Right forelimb (tissue), 1 donor: ENCODE measurements at regions not wholly inside any gene's neighbourhood (a gene's known extent, or its start where the extent isn't known, plus 50 kb on each side); places are given as distances from the start of the nearest gene placed in this dataset.
"Not testable (repeated sequence)": the region's sequence is repeated elsewhere in the genome, so short reads cannot be mapped to it uniquely, and the experiment has no call there.

ENCODE experiments used
- DNase-seq: peaks from one replicate; pipeline ENCODE4 v3.0.0-alpha.2; 2018

DNA sequence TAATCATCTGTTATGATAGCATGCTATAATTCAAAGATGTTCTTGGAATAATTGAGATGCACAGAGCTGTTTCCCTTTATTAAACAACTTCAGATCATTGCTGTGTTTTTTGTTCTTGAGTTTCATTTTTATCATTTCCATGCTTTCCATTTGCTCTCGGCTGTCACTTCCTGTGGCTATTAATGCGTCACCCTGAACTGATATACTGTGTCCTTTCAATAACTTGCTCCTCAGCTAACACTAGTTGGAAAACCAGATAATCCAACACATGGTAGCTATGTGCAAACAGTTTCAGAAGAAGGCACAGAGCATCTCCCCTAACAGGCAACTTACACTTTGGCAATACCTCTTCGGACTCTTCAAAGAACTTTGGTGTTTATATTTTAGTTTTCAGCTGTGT, 376.0 kb downstream of the GBA3 start:
- DNase-seq, result no peak

DNA sequence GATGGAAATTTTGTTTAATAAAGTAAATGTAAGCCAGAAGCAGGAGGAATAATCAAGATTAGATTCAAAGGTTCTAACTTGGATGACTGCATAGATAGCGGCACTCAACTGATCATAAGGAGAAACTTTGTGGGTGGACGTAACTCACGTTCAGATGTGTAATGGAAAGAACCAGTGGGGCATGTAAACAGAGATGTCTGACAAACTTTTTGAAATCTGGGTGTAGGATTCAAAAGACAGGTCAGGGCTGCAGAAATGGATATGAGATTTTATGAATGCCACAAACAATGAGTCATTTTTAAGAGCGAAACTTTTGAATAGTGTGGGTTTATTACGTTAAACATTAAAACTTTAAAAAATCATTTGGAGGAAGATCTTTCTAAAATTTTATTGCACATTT, 375.6 kb downstream of the GBA3 start:
- no peak for DNase-seq

DNA sequence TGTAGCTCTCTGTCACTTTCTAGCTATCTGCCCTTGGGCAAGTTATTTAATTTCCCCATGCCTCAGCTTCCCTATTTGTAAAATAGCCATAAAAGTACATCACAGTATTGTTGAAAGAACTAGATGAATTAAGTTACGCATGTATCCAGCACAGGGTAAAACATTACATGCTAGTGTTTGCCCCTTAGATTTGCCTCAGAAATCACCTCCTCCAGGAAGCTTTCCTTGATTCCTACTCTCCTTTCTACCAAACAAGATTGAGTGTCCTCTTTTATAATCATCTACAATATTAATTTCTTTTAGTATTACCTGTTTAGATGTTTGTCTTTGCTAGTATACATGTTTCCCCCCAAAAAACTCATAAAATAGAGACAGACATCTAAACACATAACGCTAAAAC, 369.5 kb downstream of the GBA3 start:
- DNase-seq, result no peak

DNA sequence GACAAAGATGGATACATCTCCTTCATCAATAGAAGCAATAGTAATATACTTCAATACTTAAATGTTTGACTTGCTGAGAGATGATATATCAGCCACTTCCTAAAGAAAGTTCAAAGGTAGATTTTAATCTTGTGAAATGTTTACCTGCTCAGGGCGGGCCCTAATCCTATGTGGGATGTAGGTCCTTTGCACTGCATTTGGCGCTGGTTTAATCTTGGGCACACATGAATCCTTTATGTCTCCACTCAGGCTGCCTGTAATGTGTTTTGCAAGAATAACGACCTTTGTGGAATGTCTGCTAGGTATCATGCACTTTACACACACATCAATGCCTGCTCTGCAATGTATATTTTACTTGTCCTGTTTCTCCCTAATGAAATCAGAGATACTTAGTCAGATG, 368.7 kb downstream of the GBA3 start:
- no peak for DNase-seq

DNA sequence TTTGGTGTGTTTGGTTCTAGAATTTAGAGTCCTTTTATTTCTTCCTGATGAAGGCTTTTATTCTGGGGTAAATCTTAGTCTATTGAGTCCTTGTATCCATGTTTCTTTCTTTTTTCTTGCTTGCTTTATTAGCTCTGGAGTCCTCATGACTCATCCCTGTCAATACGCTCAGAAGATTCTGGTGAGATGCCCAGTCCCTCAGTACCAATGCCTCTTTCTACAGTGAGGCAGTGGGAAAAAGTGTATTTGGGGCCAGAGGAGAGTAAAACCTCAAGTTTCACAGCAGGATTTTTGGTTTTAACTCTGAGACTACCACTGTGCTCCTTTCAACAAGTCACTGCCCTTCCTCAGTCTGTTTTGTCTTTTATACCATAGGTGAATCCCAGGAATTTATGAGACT, 368.0 kb downstream of the GBA3 start:
- no peak for DNase-seq

DNA sequence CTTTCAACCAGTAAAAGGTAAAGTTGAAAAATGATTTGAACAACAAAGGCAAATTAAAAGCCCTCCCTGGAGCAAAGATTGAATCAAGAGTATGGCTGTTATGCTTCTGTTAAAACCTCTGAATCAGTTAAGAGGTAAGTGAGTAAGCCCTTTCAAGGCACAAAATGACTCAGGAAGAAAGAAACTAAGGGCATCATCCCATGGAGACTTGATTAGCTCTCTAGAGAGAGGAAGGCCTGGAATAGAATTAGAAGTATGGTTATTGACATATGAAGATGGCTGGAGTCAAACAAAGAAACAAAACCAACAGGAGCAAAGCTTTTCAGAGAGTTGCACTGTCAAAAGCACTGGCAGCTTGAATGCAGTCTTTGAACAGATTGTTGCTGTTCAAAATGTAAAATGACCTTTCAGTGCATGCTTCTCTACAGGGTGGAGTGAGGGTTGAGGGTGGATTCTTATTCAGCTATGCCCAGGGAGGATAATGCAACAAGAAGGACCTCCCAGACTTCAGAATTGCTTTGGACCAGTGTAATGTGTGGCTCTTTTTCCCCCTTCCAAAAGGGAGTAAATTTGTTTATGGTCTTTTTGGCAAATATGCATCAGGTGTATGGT, 365.5 kb downstream of the GBA3 start:
- no peak for DNase-seq

DNA sequence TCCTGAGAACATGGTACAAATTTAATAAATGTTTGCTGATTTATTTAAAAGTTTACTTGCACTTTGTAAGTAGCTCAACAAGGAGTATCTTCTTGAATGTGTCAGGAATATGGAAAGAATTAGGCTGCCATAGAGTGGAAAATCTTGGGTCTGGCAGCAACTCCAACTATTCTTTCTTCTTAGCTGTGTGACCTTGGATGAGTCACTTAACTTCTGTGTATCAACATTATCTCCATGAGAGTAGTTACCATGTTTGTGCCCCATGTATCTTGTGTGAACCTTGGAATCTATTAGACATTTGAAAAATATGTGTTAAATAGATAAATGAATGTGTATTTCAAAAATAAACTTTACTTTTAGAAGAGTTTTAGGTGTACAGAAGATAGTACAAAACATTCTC, 348.8 kb downstream of the GBA3 start:
- no peak for DNase-seq

DNA sequence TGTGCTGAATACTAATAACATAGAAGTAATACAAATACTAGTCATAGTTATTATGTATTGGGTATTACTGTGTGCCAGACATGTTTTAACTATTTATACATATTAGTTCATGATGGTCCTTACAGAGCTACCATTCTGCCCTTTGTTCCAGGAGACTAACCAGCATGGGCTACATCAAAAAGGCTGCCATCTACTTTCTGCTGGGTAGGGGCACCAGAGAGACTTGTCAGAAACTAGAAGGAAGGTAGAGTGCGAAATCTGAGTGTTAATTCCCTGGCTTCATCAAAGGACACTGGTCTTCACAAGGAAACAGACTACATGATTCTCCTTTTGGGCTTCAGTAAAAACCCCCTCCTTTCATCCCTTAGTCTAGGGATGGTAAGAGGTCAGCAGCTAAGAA, 347.8 kb downstream of the GBA3 start:
- DNase-seq, result no peak

DNA sequence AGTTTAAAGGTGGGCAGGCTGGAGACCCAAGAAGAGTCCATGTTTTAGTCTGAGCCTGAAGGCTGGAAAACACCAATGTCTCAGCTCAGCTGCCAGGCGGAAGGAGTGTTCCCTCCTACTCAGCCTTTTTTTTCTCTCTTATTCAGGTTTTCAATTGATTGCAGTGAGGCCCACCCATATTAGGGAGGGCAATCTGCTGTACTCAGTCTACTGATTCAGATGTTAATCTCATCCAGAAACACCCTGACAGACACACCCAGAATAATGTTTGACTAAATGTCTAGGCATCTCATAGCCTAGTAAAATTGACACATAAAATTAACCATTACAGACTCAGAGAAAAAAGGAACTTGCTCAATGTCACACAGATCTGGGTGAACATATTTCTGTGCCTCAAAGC, 347.1 kb downstream of the GBA3 start:
- DNase-seq, result no peak

DNA sequence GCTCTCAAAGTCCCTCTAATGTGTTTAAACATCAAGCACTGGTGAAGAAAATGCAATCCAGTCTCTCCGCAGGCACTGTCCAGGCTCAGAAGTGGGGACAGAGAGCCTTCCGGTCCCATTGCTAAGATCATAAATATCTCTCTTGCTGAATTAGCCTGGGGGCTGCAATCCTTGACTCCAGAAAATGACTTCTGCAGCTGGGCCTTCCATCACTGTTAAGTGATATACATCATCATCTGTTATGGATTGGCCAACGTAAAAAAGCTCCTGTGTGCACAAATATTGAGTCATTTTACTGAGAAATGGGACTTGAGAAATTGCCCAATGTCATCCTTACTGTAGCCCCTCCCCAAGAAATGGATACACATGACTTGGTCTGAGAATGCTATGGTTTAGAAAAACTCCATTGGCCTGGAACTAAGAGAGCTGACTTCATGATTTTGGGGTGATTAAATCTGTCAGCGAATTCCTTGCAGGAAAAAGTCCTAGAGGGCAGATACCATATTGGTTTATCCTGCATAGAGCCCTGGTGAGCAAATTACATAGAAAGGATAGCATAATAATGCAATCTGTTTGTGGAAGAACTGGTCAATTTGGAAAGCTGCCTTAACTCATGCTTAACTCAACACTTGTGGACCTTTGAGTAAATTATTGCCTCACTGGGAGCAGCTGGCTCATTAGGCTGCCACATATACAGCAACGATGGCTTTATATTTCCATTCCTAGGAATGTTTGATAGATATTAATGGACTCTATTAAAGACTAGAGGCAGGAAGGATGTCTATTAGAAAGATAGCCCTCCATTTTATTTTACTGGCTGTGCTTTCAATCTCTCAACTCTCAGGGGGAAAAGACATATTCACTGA, 346.1 kb downstream of the GBA3 start:
- no peak for DNase-seq

DNA sequence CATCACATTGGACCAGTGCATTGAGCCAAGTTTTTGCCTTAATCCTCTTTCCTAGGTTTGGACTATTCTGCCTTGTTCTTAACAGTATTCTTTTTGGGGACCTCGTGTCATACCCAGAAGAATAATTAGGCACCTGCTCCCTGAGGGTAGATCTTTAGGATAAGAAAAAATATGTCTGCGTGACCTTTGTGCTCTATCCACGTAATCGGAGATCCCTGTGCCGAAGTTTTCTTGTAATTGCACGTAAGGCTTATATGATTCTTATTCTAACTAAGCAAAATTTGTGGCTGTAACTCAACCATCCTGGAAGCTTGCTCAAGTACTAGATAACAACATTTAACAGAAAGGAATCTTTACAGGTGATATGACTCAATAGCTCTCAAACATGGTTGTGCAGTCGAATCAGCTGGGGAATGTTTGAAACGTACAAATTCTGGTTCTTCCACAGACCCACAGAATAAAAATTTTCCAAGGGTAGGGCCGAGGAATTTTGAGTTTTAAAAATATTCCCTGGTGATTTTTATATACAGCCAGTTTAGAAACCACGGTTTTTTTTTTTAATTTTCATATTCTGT, 344.3 kb downstream of the GBA3 start:
- no peak for DNase-seq

DNA sequence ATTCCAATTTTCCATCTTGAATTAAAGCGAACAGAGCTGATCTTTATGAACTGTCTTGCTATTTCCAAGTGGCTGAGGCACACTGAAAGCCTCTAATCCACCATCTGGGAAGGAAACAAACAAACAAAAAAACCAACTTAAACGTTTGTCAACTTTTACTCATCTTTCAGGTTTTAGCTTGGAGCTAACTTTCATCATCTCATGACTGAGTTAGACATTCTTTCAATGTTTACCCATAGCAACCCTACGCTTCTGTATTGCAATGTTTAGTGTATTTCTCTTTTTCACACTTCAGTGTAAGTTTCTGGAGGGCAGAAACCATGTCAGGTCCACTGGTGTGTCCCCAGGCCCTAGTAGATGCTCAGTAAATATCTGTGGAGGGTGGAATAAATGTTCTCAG, 343.8 kb downstream of the GBA3 start:
- DNase-seq, result no peak

DNA sequence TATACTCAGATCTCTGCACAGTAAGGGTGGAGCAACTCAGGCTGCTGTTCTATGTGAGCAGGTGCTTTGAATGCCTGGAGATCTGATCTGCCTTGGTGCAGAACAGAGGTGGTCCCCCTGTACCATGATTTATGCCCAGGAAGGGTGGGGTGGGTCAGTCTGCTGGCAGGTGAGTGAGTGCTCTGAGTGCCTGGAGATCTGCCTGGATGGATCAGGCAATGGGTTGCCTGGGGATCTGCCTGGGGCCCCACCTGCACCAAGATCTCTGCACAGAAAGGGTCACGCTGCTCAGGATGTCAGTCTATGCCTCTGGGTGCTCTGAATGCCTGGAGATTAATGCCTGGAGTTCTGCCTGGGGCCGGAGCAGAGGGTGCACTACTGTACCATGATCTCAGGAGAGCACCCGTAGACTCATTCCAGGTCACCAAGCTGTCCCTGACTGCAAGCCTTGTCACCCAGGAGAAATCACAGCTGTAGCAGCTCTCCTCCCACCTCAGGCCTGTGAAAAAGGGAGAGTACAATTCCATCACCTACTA, 342.9 kb downstream of the GBA3 start:
- DNase-seq, result no peak

DNA sequence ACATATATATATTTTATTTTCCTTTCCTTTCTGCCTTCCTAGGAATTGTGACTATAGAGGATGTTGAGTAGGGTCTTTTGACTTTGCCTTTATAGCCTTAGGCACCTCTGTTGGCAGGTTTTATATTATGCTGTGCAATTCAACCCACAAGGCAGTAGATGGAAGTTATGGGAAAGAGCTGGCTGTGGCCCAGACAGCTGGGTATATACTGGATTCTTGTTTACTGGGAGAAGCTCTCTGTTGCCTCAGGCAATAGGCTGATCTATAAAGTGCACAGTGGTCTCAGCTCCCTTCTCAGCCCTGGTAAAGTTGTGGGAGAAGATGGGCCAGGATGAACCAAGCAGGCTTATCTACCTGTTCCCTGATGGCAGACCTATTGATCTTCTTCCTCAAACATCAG, 342.0 kb downstream of the GBA3 start:
- DNase-seq, result no peak

DNA sequence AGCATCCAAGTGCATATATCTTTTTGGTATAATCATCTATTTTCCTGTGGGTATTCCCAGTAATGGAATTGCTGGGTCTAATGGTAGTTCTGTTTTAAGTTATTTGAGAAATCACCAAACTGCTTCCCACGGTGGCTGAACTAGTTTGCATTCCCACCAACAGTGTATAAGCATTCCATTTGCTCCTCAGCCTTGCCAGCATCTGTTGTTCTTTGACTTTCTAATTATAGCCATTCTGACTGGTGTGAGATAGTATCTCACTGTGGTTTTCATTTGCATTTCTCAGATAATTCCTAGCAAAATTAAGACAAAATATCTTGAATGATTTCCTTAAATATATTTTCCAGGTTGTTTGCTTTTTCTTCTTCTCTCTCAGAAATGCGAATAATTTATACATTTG, 341.1 kb downstream of the GBA3 start:
- DNase-seq, result no peak

DNA sequence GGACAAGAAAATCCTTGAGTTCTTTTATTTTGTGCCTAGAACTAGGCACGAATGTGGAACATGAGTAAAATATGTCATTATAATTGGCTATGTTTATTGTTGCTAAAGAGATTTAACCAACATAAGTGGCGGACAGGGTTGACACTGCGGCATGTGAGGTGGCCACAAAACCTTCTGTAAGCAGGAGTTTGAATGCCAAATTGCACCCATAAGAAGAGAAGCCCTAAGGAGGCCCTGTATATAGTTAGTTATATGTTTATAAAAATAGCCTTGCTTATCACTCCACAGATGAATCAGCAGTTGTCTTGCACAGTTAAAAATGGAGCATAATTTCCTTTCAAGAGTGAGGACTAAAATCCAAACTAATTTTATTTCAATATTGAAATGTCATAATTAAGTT, 336.1 kb downstream of the GBA3 start:
- no peak for DNase-seq

DNA sequence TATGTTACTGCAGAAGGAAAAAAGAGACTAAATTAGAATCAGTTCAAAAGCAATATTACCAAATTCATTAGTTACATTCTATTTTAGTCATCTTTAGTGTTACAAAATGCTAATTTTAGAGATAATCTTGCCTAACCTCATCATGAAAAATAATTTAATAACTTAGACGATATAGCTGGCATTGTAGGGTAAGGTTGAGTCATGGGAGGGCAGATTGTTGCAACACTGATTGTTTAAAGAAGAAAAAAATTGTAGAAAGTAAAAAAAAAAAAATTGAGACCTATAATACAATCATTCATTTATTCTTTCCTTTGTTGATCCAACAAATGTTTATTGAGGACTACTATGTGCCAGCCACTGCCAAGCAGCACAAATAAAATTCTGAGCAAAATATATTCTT, 330.9 kb downstream of the GBA3 start:
- DNase-seq, result no peak

DNA sequence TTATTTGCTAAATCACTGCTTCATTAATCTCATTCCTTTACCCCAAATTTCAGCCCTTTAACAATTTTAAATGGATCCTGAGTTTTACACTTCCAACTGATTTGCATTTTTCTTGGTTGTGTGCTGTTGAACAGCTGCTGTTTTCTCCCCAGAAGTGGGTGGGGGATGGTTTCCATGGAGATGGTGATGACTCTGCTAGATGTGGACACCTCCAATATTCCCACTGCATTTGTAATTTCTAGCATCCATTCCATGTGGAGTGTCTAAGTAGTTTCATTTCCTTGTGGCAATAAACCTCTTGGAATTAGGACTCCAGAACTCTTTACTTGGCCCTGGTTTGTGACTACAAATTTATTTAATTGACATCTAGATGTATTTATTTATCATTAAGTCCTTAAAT, 330.4 kb downstream of the GBA3 start:
- DNase-seq, result no peak

DNA sequence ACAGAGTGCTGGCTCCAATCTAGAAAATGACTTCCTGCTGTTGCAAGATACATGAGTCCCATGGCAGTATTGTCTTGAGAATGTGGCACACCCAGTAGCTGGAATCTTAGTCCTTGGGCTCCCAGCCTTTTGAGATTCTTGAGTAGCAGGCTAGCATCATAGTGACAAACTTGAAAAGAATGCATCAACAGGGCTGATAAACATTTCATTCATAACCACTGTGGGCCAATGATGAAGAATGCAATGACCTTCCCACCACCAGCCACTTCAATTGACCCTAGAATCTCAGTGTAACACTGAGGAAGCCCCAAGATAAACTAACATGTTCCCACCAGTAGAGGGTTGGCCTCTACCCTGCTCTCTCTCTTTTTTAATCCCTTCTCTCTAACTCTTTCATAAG, 329.3 kb downstream of the GBA3 start:
- no peak for DNase-seq

DNA sequence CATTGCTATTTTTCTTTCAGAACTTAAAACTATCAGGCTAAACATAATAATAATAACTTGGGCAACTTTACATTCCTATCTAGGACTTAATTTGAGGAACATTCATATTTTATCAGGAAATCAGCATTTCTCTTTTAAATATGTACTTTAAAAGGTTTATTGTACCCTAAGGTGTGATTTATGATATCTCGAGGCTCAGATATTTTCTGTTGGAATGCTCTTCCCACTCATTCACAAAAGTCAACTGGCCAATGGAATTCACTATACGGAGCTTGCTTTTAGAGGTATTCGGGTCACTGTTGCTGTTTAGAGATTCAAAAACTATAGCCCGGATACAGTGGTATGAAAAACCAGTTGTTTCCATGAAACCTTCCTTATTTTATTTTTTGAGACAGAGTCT, 328.3 kb downstream of the GBA3 start:
- DNase-seq, result no peak

DNA sequence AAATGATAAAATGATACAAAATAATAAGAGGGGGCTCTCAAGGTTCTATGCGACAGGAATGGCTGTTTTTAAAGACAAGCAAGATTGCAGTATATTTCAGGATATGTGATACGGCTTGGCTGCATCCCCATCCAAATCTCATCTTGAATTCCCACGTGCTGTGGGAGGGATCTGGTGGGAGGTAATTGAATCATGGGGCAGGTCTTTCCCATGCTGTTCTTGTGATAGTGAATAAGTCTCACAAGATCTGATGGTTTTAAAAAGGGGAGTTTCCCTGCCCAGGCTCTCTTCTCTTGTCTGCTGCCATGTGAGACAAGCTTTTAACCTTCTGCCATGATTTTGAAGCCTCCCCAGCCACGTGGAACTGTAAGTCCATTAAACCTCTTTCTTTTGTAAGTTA, 327.7 kb downstream of the GBA3 start:
- not testable (repeated sequence) for DNase-seq

DNA sequence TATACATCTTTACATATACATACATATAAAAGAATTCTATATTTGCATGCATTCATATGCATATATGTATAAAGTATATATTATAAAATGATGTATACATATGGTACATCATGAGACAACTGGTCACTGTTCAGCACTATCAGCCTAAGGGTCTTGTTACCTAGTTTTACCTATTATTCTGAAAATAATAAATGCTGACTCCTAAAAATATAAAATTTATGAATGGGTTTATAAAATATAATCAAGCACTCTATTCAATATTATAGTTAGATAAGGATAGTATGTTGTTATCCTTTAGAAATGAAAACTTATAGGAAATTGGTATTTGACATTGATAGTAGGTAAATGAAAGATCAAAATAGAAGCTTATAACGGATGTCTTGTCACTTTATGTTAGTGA, 324.2 kb downstream of the GBA3 start:
- DNase-seq, result no peak

DNA sequence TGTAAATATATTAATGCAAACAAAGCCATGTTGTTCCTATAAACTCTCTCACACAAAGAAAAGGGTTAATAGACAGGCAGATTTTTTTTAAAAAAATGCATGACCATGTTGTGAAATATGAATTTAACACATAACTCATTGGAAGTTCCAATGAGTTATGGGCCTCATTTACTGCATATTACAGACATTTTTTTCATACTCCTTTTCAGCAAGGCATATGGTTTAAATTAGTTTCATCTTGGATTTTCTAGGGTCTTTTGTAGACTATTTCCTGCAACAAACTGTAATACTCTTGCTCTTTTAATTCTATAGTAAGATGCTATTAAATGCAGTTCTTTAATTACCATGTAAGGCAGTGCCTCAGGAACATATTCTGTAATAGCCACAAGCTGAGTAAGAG, 323.1 kb downstream of the GBA3 start:
- DNase-seq, result no peak

DNA sequence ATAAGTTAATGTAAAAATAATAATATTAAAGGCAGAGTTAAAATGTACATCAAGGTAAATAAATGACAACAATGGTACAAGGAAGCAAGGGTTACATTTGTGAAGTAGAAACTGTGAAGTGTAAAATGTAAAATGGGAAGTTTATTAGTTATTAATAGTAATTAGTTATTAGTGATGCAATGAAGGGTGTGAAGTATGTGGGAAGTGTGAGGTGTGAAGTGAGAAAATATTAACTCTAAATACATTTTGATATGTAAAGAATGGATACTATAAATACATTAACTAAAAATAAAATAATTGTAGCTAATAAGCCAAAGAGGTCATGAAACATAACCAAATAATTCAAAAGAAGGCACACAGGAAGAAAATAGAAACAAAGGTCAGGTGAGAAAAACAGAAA, 316.4 kb downstream of the GBA3 start:
- DNase-seq, result no peak
